T-helper 2 cell (primary cell): ENCODE measurements at regions not wholly inside any gene's neighbourhood (a gene's known extent, or its start where the extent isn't known, plus 50 kb on each side); places are given as distances from the start of the nearest gene placed in this dataset.

Source experiments
- DNase-seq, 5 experiments: peaks; one replicate each; pipeline versions ENCODE4 v3.0.0 to v3.0.0-alpha.2; 2012 to 2022

- no peak for DNase-seq
Observed at GRCh38 chr16:82497139-82497538, 129.6 kb upstream of the CDH13 start.

GRCh38 chr16:82488460-82488859 lies 138.3 kb upstream of the CDH13 start:
- no peak for DNase-seq

GRCh38 chr16:82481455-82481854 lies 145.3 kb upstream of the CDH13 start:
- DNase-seq = no peak

- DNase-seq = no peak
Observed at GRCh38 chr16:82476786-82477185, 150.0 kb upstream of the CDH13 start.

- DNase-seq = no peak
Observed at GRCh38 chr16:82470620-82471152, 156.1 kb upstream of the CDH13 start.

- DNase-seq = no peak
Observed at GRCh38 chr16:82470016-82470415, 156.8 kb upstream of the CDH13 start.

GRCh38 chr16:82464187-82464586 lies 162.6 kb upstream of the CDH13 start:
- DNase-seq = no peak

- DNase-seq = no peak
Observed at GRCh38 chr16:82460766-82461165, 166.0 kb upstream of the CDH13 start.

GRCh38 chr16:82459580-82460256 lies 167.1 kb upstream of the CDH13 start:
- no peak for DNase-seq

- peak in 2 of 5 experiments; percentile 3 to 35 for DNase-seq
Observed at GRCh38 chr16:82456683-82457082, 170.1 kb upstream of the CDH13 start.

GRCh38 chr16:82454566-82454965 lies 172.2 kb upstream of the CDH13 start:
- DNase-seq = no peak

GRCh38 chr16:82454152-82454551 lies 172.6 kb upstream of the CDH13 start:
- DNase-seq = peak in 1 of 5 experiments; percentile 35

- peak in 1 of 5 experiments; percentile 19 for DNase-seq
Observed at GRCh38 chr16:82452004-82452756, 174.6 kb upstream of the CDH13 start.

- DNase-seq = no peak
Observed at GRCh38 chr16:82451449-82451848, 175.3 kb upstream of the CDH13 start.

- DNase-seq = no peak
Observed at GRCh38 chr16:82440336-82440735, 186.4 kb upstream of the CDH13 start.

GRCh38 chr16:82439678-82440293 lies 187.0 kb upstream of the CDH13 start:
- DNase-seq = no peak

- no peak for DNase-seq
Observed at GRCh38 chr16:82433042-82433441, 193.7 kb upstream of the CDH13 start.

- peak in 1 of 5 experiments; percentile 15 for DNase-seq
Observed at GRCh38 chr16:82432261-82432660, 194.5 kb upstream of the CDH13 start.

- DNase-seq = no peak
Observed at GRCh38 chr16:82425661-82426060, 201.1 kb upstream of the CDH13 start.

- DNase-seq = no peak
Observed at GRCh38 chr16:82421851-82422250, 204.9 kb upstream of the CDH13 start.

- DNase-seq = no peak
Observed at GRCh38 chr16:82419332-82419731, 207.4 kb upstream of the CDH13 start.

- no peak for DNase-seq
Observed at GRCh38 chr16:82414476-82414875, 212.3 kb upstream of the CDH13 start.

- DNase-seq = no peak
Observed at GRCh38 chr16:82412770-82413169, 214.0 kb upstream of the CDH13 start.

GRCh38 chr16:82405736-82406135 lies 221.0 kb upstream of the CDH13 start:
- DNase-seq = no peak
